ENCODE measurements at regions not wholly inside any gene's neighbourhood (a gene's known extent, or its start where the extent isn't known, plus 50 kb on each side); places are given as distances from the start of the nearest gene placed in this dataset.

GRCh38 chr22:48299124-48299523, 1528.5 kb downstream of the BRD1 start:
- TF ChIP-seq, protein P1, sequence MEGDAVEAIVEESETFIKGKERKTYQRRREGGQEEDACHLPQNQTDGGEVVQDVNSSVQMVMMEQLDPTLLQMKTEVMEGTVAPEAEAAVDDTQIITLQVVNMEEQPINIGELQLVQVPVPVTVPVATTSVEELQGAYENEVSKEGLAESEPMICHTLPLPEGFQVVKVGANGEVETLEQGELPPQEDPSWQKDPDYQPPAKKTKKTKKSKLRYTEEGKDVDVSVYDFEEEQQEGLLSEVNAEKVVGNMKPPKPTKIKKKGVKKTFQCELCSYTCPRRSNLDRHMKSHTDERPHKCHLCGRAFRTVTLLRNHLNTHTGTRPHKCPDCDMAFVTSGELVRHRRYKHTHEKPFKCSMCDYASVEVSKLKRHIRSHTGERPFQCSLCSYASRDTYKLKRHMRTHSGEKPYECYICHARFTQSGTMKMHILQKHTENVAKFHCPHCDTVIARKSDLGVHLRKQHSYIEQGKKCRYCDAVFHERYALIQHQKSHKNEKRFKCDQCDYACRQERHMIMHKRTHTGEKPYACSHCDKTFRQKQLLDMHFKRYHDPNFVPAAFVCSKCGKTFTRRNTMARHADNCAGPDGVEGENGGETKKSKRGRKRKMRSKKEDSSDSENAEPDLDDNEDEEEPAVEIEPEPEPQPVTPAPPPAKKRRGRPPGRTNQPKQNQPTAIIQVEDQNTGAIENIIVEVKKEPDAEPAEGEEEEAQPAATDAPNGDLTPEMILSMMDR (IDR thresholded peaks at IDR 0.05; ENCODE audit: low read depth, low read length, poor library complexity, severe bottlenecking): no peak
- TF ChIP-seq EZH2phosphoT487 (IDR thresholded peaks at IDR 0.05; ENCODE audit: borderline replicate concordance, low read length): no peak
